C4-2B (cell line): ENCODE measurements at regions not wholly inside any gene's neighbourhood (a gene's known extent, or its start where the extent isn't known, plus 50 kb on each side); places are given as distances from the start of the nearest gene placed in this dataset.

Experiments used
- CTCF ChIP-seq: fragments of 450-650 bp; conservative IDR thresholded peaks from 2 replicates; pipeline ENCODE4 v1.5.1; 2017; ENCODE audit warnings: mild to moderate bottlenecking
- ZFX ChIP-seq: fragments of 450-650 bp; IDR thresholded peaks from 2 replicates; pipeline ENCODE4 v1.6.1; 2017

DNA sequence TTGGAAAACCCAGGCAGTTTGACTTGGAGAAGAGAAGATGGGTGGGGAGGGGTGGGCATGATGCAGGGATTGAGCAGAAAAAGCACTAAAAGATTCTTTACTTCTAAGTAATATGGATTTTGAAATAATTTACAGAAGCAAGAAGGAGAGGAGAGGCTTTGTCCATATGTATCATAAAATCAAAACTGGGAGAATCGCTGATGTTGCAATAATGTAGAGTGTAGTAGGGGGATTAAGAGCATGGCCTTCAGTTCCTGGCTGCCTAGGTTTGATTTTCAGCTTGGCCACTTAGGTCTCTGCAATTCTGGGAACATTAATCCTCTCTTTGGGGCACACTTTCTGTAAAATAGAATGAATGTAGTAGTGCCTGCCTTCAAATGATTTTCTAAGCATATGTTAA, 1760.4 kb upstream of the CELF4 start:
- TF ChIP-seq CTCF (no peak), ZFX (no peak)
